HG03558 (cell line): ENCODE measurements at regions not wholly inside any gene's neighbourhood (a gene's known extent, or its start where the extent isn't known, plus 50 kb on each side); places are given as distances from the start of the nearest gene placed in this dataset.
"Not testable (repeated sequence)": the region's sequence is repeated elsewhere in the genome, so short reads cannot be mapped to it uniquely, and the experiment has no call there.

Experiments used
- ATAC-seq: cut with Tn5 transposase; IDR thresholded peaks from one replicate; pipeline ENCODE4 v1.9.1; 2021; ENCODE audit warnings: moderate number of reproducible peaks; ENCODE audit not compliant: unreplicated experiment; ENCODE audit errors: extremely low read depth

DNA sequence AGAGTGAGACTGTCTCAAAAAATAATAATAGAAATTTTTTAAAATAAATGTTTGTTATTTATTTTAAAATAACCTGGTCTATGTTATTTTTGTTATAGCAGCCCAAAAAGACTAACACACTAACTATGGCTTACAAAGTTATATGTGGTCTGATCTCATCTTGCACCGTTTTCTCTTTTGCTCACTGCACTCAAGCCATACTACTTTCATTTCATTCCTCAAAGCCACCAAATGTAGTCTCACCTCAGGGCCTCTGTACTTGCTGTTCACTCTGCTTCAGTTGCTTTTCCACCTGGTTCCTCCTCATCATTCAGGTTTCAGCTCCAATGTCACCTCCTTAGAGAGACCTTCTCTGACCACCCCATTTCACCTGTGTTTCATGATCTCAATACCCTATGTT, 55.2 kb upstream of the MDM1 start:
- ATAC-seq = no peak

DNA sequence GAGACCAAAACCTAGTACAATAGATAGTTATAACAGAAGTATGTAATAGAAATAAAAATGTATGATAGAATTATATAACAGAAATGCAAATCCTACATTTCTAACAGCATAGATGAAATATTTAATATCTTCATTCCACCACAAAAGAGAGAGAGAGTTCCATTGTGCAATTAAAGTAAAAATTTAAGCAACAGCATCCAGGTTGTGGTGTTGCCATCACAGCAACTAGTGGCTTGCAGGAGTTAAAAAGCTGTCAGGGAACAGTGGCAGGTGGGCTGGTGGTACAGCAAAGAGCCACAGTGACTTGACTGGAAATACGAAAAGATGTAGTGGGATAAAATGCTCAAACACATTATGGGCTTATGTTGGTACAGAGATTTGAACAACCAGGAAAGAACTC, 57.1 kb upstream of the MDM1 start:
- no peak for ATAC-seq

DNA sequence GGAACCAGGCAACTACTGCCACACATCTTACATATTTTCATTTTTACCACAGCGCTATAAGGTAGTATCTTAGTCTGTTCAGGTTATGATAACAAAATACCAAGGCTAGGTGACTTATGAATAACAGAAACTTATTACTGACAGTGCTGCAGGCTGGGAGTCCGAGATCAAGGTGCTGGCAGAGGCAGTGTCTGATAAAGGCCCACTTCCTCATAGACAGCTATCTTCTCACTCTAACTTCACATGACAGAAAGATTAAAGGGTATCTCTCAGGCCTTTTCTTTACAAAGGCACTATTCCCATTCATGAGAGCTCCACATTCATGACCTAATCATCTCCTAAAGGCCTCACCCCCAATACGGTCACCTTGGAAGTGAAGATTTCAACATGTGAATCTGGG, 59.8 kb upstream of the MDM1 start:
- no peak for ATAC-seq

DNA sequence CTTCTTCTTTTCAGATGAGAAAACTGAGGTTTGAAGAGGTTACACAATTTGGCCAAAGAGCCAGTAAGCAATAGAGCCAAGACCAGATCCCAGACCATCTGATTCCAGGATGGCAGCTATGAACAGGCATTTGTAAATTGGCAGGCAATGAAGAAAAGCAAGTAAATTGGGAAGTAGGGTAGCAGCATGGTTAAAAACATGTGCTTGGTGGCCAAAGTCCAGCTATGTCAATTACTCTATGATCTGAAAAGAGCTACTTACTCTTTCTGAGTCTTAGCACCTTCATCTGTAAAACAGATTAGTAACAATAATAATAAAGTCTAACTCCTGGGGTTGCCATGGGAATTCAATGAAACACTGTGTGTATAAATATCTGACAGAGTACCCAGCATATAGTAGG, 60.2 kb upstream of the MDM1 start:
- ATAC-seq = no peak

DNA sequence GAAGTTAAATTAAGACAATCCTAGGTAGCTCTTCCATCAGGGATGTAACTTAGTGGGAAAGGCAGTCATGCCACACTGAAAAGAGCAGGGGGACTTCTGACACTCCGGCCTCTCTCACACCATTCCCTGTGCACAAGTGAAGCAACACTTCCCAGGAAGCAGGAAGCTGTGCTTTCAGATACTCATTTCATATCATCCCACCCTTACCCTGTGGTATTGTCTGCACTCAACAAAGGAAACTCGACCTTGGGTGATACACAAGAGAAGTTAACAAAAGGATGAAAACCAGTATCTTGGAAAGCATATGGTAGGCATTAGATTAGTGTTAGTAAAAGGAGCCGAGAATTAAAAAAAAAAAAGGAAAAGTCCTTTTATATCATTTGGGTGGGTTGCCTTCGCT, 61.3 kb upstream of the MDM1 start:
- ATAC-seq = no peak

DNA sequence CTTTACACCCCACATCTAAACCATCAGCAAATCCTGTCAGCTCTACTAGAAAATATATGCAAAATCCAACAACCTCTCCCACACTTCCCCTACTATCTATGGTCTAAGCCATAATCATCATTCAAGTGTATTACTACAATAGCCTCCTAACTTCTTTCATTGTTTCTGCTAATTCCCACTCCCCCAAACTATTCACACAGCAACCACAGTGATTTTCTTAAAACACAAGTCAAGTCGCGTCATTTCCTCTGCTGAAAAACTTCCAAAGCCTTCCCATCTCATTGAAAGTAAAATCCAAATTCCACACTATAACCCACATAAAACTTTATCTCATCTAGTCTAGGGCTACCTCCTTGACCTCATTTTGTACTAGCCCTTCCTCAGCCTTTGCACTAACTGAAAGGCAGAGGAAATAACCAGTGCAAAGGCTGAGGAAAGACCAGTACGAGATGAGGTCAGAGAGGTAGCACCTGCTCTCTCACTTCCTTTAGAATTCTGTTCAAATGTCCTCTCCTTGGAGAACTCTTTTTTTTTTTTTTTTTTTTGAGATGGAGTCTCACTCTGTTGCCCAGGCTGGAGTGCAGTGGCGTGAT, 65.5 kb upstream of the MDM1 start:
- no peak for ATAC-seq

DNA sequence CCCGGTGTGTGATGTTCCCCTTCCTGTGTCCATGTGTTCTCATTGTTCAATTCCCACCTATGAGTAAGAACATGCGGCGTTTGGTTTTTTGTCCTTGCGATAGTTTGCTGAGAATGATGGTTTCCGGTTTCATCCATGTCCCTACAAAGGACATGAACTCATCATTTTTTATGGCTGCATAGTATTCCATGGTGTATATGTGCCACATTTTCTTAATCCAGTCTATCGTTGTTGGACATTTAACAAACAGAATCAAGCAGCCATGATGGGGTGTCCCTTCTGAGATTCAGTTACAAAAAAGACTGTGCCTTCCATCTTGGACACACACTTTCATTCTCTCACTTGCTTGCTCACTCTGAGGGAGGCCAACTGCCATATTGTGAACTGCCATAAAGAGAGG, 66.5 kb upstream of the MDM1 start:
- not testable (repeated sequence) for ATAC-seq

DNA sequence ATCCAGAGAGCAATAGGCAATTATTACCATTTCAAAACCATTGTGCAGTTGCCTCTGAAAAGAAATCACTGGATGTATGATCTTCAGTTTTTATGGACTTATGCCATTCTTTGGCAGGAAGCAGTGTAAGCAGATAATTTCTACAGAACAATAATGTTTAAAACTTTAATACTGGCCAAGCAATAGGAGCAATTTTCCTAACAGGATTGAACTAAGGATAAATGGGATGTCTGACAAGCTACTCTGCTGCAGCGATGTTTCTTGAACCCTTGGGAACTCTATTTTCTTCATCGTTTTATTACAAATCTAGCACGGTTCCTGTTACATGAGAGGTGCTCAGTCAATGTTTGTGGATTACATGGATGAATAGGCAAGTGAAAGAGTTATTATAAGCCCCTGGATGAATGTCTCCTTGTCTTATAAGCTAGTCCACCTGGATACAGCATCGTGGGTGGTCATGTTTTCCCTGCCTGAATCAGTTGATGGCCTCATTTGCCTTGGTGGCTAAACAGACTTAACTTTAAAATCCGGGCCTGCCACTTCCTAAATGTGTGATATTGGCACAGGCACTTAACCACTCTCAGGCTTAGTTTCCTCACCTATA, 68.2 kb upstream of the MDM1 start:
- no peak for ATAC-seq

DNA sequence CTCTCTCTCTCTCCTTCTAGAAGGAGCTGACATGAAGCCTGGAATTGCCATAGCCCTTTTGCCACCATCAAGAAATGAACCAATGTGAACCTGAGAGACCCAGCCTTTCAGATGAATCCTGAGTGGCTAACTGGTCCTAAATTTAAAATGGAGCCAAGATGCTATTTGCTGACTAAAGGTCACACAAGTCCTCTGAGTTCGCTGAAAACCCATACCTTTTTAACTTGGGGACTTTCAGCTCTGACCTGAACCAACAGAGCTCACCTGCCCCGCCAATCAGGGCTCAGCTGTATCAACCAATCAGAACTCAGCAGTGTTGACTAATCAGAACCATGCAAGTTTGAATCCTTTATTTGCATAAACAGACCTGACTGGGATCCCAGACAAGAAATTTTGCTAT, 70.3 kb upstream of the MDM1 start:
- ATAC-seq = no peak

DNA sequence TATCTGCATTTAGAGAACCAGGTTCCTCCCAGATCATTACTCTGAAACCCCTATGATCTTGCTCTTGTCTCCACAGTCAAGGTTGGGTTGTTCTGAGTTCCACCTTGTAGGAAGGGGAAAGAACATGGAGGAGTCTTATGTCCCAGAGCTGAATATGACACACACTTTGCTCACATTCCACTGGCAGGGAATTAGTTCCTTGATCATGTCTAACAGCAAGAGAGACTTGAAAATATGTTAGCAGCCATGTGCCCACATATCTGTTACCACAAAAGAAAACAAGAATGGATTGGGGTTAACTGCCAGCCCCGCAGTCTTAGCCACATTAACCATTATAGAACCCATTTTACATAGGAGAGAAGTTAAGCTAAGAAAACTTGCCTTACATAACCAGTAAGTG, 71.1 kb upstream of the MDM1 start:
- ATAC-seq = no peak

DNA sequence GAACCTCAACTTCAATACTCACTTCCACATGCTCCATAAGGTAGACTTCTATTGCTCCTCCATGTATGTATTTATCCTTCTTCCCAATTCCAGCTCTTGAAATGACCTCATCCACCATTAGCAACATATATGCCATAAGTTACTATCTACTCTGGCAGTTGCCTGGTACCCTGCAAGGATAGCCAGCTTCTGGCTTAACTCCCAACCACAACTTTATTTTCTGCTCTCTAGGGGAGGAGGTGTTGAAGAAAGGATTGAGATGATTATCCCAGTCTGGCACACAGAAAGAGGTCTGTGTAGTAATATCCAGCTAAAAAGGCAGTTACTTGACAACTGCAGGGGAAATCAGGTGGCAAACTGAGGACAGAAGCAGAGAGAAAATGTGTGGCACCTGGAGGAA, 71.5 kb upstream of the MDM1 start:
- no peak for ATAC-seq

DNA sequence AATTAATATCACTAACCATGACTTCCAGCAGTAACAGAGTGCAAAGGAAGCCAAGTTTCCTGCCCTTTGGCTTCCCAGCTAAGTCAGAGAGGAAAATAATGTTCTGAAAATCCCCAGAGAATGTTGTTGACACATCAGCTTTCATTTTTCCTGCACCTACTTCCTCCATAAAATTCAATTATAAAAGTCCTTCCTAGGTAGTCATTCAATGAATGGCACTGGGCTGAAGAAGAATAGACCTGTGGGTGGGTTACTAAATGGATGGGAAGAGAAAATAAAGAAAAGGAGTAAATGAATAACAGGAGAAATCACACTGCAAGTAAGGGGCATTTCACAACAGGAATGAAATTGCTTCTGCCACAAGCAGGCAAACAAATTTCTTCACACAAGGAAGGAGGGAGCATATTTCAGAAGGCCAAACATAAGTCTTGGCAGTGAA, 73.2 kb upstream of the MDM1 start:
- no peak for ATAC-seq

DNA sequence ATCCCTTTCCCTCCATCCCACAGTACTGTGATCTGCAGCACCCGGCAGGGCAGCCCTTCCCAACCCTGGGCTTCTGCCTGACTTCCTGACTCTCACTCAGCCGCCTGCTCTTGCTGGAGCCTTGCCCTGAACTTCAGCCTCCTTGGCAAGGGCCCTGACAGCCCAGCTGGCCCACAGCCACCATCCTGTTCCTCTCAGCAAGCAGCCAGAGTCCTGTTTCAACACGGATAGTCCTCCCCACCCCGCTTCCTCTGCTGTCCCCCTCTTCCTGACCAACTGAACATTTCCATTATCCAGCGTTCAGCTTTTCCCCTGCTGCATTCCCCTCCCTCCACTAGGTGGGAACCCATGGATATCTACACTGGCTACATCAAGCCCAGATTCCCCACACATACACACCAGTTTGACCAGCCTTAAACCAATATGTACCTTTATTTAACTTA, 74.0 kb upstream of the MDM1 start:
- no peak for ATAC-seq

DNA sequence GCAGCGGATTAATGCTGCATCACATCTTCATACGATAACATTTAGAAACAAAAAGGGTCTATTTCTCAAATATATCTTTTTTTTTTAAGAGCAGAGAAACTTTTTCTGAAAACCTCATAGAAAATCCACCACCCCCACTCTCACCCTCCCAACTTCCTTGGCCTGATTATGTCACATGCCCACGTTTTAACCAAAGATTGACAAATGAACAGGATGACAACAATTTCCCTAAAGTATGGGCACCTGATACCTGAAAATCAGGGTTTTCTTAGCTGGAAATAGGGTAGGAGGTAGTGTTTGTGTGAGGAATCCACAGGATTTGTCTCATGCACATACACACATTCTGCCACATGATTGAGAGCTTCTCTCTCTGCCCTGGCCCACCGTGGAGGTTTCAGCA, 74.7 kb upstream of the MDM1 start:
- ATAC-seq = no peak

DNA sequence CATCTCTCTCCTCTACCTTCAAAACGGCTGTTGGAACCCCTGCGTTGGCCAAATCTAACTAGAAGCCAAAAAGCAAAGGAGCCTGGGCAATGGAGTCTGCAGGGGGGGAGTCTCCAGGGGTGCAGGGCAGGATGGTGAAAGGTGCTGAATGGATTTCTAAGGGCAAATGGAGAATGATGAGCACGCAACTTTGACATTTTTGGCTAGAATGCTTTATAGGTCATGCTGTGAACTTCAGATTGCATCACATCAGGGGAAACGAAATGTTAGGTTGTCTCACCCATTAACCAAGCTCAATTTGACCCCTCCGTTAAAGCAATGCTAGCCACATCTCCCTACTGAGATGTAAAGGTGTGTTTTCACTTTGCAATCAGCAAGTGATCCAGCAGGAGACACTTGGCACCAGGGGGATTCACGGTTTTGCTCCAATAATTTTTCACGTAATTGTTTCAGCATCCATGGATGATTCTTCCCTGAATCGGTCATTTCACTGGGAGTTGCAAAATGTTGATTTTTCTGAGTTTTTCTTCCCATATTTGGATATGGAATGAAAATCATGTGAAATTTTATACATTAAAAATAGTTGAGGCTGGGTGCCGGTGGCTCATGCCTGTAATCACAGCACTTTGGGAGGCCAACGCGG, 78.0 kb upstream of the MDM1 start:
- ATAC-seq = no peak

DNA sequence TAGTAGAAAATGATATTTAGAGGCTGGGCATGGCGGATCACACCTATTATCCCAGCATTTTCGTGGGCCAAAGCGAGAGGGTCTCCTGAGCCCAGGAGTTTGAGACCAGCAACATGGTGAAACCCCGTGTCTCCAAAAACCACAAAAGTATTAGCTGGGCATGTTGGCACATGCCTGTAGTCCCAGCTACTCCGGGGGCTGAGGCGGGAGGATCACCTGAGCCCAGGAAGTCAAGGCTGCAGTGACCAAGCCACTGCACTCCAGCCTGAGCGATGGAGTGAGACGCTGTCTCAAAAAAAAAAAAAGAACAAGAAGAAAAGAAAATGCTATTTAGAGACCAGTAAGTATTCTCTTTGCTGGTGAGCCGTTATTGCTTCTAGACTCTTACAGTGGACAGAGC, 79.2 kb upstream of the MDM1 start:
- ATAC-seq = no peak

DNA sequence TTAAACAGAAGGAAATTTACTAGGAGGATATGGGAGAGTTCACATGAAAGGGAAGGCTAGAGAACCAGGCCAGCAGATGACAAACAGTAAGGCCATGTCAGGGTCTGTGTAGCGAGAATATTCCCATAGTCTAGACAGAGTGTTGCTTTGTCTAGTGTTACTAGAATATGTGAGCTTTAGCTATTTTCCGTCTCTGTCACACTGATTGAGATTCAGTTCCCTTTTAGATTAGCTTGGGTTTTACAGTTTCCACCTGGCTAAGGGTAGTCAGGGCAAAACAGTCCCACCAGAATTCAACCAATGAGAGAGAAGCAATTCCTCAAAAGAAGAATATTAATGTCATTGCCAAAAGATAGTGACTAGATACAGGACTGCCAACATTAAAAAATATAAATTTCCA, 82.8 kb upstream of the MDM1 start:
- no peak for ATAC-seq

DNA sequence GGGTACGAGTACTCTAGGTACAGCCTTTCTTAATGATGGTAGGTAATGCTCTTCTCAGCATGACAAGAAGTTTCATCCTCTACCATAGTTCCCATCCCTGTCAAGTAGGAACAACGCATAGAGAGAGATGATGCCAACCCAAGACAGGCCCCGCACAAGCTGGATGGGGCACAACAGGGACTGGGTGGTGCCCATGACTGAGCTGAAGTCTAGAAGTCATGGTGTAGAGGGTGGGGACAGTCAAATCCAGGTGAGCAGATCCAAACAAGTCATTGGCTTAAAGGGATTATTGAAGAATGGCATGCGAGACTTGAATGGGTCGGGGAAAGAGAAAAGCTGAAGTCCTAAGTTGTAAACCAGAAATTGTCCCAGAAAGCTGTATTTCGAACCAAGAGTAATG, 84.2 kb upstream of the MDM1 start:
- no peak for ATAC-seq

DNA sequence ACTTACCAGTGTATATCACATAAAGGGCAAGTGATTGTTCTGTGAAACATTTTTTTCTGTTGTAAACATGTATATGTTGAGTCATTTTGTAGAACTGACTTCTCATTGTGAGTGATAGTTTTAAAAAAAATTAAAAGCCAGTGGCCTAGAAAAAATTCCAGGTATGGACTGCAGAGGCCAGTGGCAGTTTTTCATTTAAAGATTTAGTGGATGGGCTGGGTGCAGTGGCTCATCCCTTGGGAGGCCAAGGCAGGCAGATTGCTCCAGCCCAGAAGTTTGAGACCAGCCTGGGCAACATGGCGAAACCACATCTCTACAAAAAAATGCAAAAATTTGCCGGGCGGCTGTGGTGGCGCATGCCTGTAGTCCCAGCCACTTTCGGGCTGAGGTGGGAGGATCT, 84.7 kb upstream of the MDM1 start:
- no peak for ATAC-seq

DNA sequence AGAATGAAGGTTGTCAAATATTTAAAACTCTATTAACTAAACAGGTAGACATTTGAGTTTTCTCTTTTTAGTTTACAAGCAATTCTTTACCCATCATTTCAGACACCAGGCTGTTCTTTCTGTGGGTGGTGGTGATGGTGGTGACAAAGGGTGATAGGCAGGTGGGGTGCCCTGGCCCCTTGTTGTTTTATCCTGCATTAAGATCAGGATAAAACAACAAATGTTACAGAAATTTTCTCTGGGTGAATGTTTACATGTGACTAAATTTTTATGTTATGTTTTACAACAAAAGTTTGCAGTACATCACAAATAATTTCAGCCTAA, 85.9 kb upstream of the MDM1 start:
- no peak for ATAC-seq

DNA sequence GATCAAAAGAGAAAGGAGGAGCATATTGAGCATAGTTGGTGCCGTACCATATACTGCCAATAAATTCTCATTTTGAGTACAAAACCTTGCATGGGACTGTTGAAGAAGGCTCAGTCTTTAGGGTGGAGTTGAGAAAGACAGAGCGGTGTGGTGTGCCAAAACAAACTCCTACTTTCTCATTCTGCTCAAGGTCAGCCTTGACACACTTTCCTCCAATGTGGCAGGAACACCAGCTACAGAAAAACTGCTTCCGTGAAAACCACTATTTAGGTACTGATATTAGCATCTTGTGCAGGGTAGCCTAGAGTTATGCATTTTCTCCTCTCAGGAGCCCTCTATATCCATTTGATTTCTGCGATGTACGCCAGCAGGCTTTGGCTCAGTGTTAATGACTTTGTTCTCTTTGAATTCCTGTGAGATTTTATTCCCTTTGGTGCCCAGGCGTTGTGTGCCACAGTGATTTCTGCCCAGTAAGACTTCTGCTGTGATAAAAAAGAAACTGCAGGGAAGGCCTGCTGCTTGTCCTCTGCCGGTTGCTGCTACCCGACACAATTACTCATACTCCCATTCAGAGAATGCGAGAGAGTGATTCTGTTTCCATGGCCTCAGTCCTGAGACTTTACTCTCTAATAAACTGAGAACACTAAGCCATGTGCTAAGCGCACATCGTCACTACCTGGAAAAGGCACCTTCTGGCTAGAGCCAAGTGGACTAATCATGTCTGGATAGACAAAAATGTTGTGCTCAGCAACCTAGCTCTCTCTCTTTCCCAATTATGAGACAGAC, 88.3 kb upstream of the MDM1 start:
- ATAC-seq = no peak
